ENCODE measurements at regions not wholly inside any gene's neighbourhood (a gene's known extent, or its start where the extent isn't known, plus 50 kb on each side); places are given as distances from the start of the nearest gene placed in this dataset.

DNA sequence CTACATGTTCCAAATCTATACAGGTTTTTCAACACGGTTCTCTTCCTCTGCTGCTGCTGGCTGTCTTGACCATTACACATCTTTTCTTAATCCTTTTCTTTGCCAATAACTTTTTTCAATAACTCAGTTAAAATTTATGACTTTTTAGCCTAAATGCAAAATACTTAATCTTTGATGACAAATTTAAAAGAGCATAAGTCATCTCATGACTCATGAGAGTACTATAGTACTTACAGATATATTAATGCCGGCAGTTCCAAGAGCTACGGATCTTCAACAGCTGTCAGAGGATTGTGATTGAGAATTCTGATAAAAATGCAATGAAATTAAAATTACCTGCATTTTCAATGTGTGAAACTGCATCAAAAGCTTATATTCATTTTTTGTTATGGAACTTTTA lies 105.5 kb downstream of the KPNA2 start:
- TF ChIP-seq, protein P1, sequence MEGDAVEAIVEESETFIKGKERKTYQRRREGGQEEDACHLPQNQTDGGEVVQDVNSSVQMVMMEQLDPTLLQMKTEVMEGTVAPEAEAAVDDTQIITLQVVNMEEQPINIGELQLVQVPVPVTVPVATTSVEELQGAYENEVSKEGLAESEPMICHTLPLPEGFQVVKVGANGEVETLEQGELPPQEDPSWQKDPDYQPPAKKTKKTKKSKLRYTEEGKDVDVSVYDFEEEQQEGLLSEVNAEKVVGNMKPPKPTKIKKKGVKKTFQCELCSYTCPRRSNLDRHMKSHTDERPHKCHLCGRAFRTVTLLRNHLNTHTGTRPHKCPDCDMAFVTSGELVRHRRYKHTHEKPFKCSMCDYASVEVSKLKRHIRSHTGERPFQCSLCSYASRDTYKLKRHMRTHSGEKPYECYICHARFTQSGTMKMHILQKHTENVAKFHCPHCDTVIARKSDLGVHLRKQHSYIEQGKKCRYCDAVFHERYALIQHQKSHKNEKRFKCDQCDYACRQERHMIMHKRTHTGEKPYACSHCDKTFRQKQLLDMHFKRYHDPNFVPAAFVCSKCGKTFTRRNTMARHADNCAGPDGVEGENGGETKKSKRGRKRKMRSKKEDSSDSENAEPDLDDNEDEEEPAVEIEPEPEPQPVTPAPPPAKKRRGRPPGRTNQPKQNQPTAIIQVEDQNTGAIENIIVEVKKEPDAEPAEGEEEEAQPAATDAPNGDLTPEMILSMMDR (tag by site-specific recombination; IDR thresholded peaks at IDR 0.05) = no peak
- TF ChIP-seq, protein P2, sequence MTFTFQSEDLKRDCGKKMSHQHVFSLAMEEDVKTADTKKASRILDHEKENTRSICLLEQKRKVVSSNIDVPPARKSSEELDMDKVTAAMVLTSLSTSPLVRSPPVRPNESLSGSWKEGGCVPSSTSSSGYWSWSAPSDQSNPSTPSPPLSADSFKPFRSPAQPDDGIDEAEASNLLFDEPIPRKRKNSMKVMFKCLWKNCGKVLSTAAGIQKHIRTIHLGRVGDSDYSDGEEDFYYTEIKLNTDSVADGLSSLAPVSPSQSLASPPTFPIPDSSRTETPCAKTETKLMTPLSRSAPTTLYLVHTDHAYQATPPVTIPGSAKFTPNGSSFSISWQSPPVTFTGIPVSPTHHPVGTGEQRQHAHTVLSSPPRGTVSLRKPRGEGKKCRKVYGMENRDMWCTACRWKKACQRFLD (tag by site-specific recombination; IDR thresholded peaks at IDR 0.05) = no peak
- no peak for TF ChIP-seq YY1 (tag by site-specific recombination; IDR thresholded peaks at IDR 0.05)
